ENCODE measurements at regions not wholly inside any gene's neighbourhood (a gene's known extent, or its start where the extent isn't known, plus 50 kb on each side); places are given as distances from the start of the nearest gene placed in this dataset.

GRCh38 chr7:54885285-54885684, 126.3 kb upstream of the SEC61G start:
- TF ChIP-seq POLR2AphosphoS5 (IDR thresholded peaks at IDR 0.05; ENCODE audit: low read depth, low read length) (no peak), TCF7L2 (IDR thresholded peaks at IDR 0.05; ENCODE audit: low read depth, low read length) (no peak), SIN3A (IDR thresholded peaks at IDR 0.05; ENCODE audit: borderline replicate concordance, insufficient read depth, low read depth, low read length) (no peak)
- TF ChIP-seq, protein P1, sequence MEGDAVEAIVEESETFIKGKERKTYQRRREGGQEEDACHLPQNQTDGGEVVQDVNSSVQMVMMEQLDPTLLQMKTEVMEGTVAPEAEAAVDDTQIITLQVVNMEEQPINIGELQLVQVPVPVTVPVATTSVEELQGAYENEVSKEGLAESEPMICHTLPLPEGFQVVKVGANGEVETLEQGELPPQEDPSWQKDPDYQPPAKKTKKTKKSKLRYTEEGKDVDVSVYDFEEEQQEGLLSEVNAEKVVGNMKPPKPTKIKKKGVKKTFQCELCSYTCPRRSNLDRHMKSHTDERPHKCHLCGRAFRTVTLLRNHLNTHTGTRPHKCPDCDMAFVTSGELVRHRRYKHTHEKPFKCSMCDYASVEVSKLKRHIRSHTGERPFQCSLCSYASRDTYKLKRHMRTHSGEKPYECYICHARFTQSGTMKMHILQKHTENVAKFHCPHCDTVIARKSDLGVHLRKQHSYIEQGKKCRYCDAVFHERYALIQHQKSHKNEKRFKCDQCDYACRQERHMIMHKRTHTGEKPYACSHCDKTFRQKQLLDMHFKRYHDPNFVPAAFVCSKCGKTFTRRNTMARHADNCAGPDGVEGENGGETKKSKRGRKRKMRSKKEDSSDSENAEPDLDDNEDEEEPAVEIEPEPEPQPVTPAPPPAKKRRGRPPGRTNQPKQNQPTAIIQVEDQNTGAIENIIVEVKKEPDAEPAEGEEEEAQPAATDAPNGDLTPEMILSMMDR (IDR thresholded peaks at IDR 0.05): no peak
- TF ChIP-seq, protein P2, sequence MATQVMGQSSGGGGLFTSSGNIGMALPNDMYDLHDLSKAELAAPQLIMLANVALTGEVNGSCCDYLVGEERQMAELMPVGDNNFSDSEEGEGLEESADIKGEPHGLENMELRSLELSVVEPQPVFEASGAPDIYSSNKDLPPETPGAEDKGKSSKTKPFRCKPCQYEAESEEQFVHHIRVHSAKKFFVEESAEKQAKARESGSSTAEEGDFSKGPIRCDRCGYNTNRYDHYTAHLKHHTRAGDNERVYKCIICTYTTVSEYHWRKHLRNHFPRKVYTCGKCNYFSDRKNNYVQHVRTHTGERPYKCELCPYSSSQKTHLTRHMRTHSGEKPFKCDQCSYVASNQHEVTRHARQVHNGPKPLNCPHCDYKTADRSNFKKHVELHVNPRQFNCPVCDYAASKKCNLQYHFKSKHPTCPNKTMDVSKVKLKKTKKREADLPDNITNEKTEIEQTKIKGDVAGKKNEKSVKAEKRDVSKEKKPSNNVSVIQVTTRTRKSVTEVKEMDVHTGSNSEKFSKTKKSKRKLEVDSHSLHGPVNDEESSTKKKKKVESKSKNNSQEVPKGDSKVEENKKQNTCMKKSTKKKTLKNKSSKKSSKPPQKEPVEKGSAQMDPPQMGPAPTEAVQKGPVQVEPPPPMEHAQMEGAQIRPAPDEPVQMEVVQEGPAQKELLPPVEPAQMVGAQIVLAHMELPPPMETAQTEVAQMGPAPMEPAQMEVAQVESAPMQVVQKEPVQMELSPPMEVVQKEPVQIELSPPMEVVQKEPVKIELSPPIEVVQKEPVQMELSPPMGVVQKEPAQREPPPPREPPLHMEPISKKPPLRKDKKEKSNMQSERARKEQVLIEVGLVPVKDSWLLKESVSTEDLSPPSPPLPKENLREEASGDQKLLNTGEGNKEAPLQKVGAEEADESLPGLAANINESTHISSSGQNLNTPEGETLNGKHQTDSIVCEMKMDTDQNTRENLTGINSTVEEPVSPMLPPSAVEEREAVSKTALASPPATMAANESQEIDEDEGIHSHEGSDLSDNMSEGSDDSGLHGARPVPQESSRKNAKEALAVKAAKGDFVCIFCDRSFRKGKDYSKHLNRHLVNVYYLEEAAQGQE (IDR thresholded peaks at IDR 0.05; ENCODE audit: insufficient read depth in 1 of 2, low read depth in 2 of 2, low read length in 1 of 2): no peak
- ChIA-PET CTCF (no interaction called here), POLR2A (no interaction called here)
- H3K4me3 ChIP-seq (ENCODE audit: low read depth in 2 of 2, low read length in 2 of 2): no peak overlapping the region
- no peaks in the 10 kb centered on the region for H3K36me3 ChIP-seq (ENCODE audit: control insufficient read depth, insufficient read depth, low read length)
- ATAC-seq (no peak), DNase-seq (ENCODE audit: low read depth, low spot score) (no peak)
- H3K27ac ChIP-seq (ENCODE audit: low read length): no peak overlapping the region
- no TSS peak for BruUV-seq (replicated peaks)
- H3K27me3 ChIP-seq (ENCODE audit: control insufficient read depth, insufficient read depth, low read length): no peaks in the 10 kb centered on the region
- intact Hi-C loops (cut with micrococcal nuclease; ENCODE audit: unreplicated experiment): no loop called here
- H3K9me3 ChIP-seq (ENCODE audit: control insufficient read depth, insufficient read depth, low read depth, low read length): no peaks in the 10 kb centered on the region
- in situ Hi-C loops (cut with HindIII; ENCODE audit: low pct_unique_long_range_greater_than_20kb, low sequenced_read_pairs): no loop called here
- H3K4me1 ChIP-seq (ENCODE audit: control insufficient read depth, insufficient read depth, low read length): no peaks in the 10 kb centered on the region

GRCh38 chr7:54888067-54888733, 129.2 kb upstream of the SEC61G start:
- no peaks in the 10 kb centered on the region for H3K9me3 ChIP-seq (ENCODE audit: control insufficient read depth, insufficient read depth, low read depth, low read length)
- no peaks in the 10 kb centered on the region for H3K36me3 ChIP-seq (ENCODE audit: control insufficient read depth, insufficient read depth, low read length)
- no peak for DNase-seq (ENCODE audit: low read depth, low spot score)
- CTCF ChIA-PET: no interaction called here
- no TSS peak for BruUV-seq (replicated peaks)
- in situ Hi-C loops (cut with HindIII; ENCODE audit: low pct_unique_long_range_greater_than_20kb, low sequenced_read_pairs): no loop called here
- no peak overlapping the region for H3K27ac ChIP-seq (ENCODE audit: low read length)
- H3K27me3 ChIP-seq (ENCODE audit: control insufficient read depth, insufficient read depth, low read length): no peaks in the 10 kb centered on the region
- intact Hi-C loops (cut with micrococcal nuclease; ENCODE audit: unreplicated experiment): no loop called here
- no peaks in the 10 kb centered on the region for H3K4me1 ChIP-seq (ENCODE audit: control insufficient read depth, insufficient read depth, low read length)
- no peak for ATAC-seq
- POLR2A ChIA-PET: no interaction called here
- H3K4me3 ChIP-seq (ENCODE audit: low read depth in 2 of 2, low read length in 2 of 2): no peak overlapping the region; a peak in 1 of 4 replicates
- TF ChIP-seq TCF7L2 (IDR thresholded peaks at IDR 0.05; ENCODE audit: low read depth, low read length) (no peak), SIN3A (IDR thresholded peaks at IDR 0.05; ENCODE audit: borderline replicate concordance, insufficient read depth, low read depth, low read length) (no peak), POLR2AphosphoS5 (IDR thresholded peaks at IDR 0.05; ENCODE audit: low read depth, low read length) (no peak)
- TF ChIP-seq, protein P1 (IDR thresholded peaks at IDR 0.05): no peak
- TF ChIP-seq, protein P2 (IDR thresholded peaks at IDR 0.05; ENCODE audit: insufficient read depth in 1 of 2, low read depth in 2 of 2, low read length in 1 of 2): no peak

Measured in Panc1 (cell line).